ENCODE measurements at regions not wholly inside any gene's neighbourhood (a gene's known extent, or its start where the extent isn't known, plus 50 kb on each side); places are given as distances from the start of the nearest gene placed in this dataset.

DNA sequence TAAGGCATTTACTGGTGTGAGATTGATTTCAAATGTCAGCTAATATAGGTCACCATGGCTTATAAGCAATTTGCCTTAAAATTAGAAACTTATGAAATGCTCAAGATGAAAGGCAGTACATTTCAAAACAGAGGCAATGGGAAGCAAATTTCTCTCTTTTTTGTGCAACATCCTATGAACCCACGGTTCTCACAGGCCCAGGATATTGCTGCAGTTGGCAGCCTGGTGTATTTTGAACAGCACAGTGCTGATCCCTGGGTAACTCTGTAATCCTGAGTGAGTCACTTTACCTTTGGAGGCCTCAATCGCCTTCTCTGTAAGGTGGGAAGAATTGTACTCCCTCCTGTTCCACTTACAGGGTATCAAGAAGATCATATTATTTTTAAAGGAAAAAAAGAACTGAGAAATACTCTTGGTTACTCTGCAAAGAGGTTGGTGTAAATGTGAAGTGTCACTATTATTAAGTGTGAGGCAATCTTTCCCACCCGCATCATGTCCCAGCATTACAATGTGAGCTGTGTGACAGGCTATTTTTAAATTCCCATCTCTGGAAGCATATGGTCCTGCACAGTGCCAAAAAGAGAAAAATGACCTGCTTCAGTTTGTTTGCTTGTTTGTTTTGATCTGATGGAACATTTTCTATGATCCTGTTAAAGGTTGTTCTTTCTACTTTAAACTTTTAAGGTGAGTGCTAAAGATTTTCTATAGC is 190.1 kb upstream of the LPP start:
- Histone ChIP-seq H3K36me3 (ENCODE audit: control insufficient read depth in 1 of 2, insufficient read depth in 2 of 2, low read length in 1 of 2) (no peaks in the 10 kb centered on the region), H3K4me1 (ENCODE audit: control insufficient read depth in 1 of 2, insufficient read depth in 2 of 2, low read length in 2 of 2) (no peaks in the 10 kb centered on the region), H3K9me3 (ENCODE audit: control insufficient read depth, low read length) (no peaks in the 10 kb centered on the region), H3K27ac (ENCODE audit: low read depth in 1 of 2, low read length in 2 of 2) (no peak overlapping the region), H3K4me3 (ENCODE audit: low read length in 2 of 2) (no peak overlapping the region), H3K27me3 (ENCODE audit: control insufficient read depth in 1 of 2, insufficient read depth in 2 of 2, low read length in 1 of 2) (no peaks in the 10 kb centered on the region)
- DNase-seq: no peak
- 55 to 64% methylated on average over 3 of the region's 3 CpGs for WGBS, 2 donors
- ATAC-seq (ENCODE audit: low FRiP score): no peak
- intact Hi-C loops (cut with DNase I): no loop called here

DNA sequence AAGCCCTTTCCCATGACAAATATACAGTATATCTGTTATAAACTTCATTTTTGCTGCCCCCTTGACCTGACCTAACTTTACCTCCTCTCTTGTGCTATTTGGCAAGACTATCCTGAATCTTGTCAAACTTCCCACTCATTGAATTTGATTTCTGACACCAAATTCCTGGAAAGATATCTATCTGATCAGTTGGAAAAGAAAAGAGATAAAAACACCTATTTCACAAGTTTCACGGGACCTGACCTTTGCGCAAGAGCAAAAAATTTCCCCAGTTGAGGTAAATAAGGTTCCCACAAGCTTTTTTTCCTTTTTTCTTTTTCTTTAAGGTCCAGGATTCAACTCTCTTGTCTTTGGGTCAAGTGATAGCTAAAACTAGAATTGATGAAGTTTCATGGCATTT is 189.2 kb upstream of the LPP start:
- intact Hi-C loops (cut with DNase I): no loop called here
- DNase-seq (no peak), ATAC-seq (ENCODE audit: low FRiP score) (no peak)
- no peaks in the 10 kb centered on the region for H3K9me3 ChIP-seq (ENCODE audit: control insufficient read depth, low read length)
- H3K4me3 ChIP-seq (ENCODE audit: low read length in 2 of 2): no peak overlapping the region
- no peak overlapping the region for H3K27ac ChIP-seq (ENCODE audit: low read depth in 1 of 2, low read length in 2 of 2)
- WGBS, 2 donors: 96 to 98% methylated on average over 2 of the region's 2 CpGs
- no peaks in the 10 kb centered on the region for H3K27me3 ChIP-seq (ENCODE audit: control insufficient read depth in 1 of 2, insufficient read depth in 2 of 2, low read length in 1 of 2)
- H3K36me3 ChIP-seq (ENCODE audit: control insufficient read depth in 1 of 2, insufficient read depth in 2 of 2, low read length in 1 of 2): no peaks in the 10 kb centered on the region
- H3K4me1 ChIP-seq (ENCODE audit: control insufficient read depth in 1 of 2, insufficient read depth in 2 of 2, low read length in 2 of 2): no peaks in the 10 kb centered on the region

DNA sequence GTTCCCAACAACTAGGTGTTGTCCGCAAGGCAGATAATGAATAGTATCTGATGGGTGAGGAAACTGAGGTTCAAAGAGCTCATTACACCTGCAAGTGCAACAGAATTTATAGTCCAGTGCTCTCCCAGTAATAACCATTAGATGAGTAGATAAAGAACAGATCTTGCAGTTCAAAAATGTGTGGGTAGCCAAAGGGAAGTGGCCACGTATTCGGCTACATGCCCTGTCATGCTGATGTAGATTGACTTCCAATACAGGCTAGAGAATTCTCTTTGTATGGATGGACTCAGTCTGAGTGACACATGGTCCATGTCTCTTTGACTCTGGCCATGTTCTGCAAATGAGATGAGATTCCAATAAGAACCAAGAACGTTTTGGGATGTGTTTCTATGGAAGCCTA is 187.9 kb upstream of the LPP start:
- ATAC-seq (ENCODE audit: low FRiP score) (no peak), DNase-seq (no peak)
- no peaks in the 10 kb centered on the region for H3K9me3 ChIP-seq (ENCODE audit: control insufficient read depth, low read length)
- 80 to 81% methylated on average over 4 of the region's 4 CpGs for WGBS, 2 donors
- H3K36me3 ChIP-seq (ENCODE audit: control insufficient read depth in 1 of 2, insufficient read depth in 2 of 2, low read length in 1 of 2): no peaks in the 10 kb centered on the region
- H3K27me3 ChIP-seq (ENCODE audit: control insufficient read depth in 1 of 2, insufficient read depth in 2 of 2, low read length in 1 of 2): no peaks in the 10 kb centered on the region
- H3K4me1 ChIP-seq (ENCODE audit: control insufficient read depth in 1 of 2, insufficient read depth in 2 of 2, low read length in 2 of 2): no peaks in the 10 kb centered on the region
- intact Hi-C loops (cut with DNase I): no loop called here
- no peak overlapping the region for H3K4me3 ChIP-seq (ENCODE audit: low read length in 2 of 2)
- H3K27ac ChIP-seq (ENCODE audit: low read depth in 1 of 2, low read length in 2 of 2): no peak overlapping the region

DNA sequence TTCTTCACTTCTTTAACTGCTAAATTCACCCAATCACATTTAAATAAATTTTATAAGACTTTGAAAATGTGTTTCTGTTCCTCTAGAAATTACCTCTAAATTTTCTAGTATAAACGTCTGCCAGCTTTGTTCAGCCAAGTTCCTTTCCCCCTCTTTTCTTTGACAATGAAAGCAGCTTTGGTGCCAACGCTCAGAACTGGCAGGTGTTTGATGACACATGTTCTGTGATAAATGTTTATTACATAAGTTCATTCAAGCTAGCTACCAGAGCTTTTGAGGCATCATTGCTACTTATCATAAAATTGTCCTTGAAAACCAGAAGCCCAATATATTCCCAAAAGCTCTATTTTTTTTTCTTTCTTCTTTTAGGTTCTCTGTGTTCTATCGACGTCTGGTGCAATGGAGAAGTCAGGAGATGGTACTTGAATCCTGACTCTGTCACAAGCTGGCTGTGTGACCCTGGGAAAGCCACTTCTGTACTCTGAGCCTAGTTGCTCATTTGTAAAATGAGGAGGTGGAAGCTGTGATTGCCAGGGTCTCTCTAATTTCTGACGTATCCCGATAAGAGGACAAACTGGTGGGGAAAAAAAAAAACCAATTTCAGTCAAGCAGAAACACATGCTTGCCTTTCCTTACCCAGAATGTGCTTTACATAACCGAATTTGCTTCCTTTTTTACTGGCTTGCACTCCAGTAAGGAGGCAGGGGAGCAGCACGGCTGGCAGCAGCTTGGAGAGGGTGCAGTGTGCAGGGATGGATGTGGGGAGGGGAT is 187.1 kb upstream of the LPP start:
- Histone ChIP-seq H3K27me3 (ENCODE audit: control insufficient read depth in 1 of 2, insufficient read depth in 2 of 2, low read length in 1 of 2) (no peaks in the 10 kb centered on the region), H3K4me3 (ENCODE audit: low read length in 2 of 2) (no peak overlapping the region), H3K9me3 (ENCODE audit: control insufficient read depth, low read length) (no peaks in the 10 kb centered on the region), H3K4me1 (ENCODE audit: control insufficient read depth in 1 of 2, insufficient read depth in 2 of 2, low read length in 2 of 2) (no peaks in the 10 kb centered on the region), H3K27ac (ENCODE audit: low read depth in 1 of 2, low read length in 2 of 2) (no peak overlapping the region), H3K36me3 (ENCODE audit: control insufficient read depth in 1 of 2, insufficient read depth in 2 of 2, low read length in 1 of 2) (no peaks in the 10 kb centered on the region)
- WGBS, 2 donors: 53% methylated on average over 8 of the region's 8 CpGs
- no peak for DNase-seq
- intact Hi-C loops (cut with DNase I): no loop called here
- ATAC-seq (ENCODE audit: low FRiP score): no peak

DNA sequence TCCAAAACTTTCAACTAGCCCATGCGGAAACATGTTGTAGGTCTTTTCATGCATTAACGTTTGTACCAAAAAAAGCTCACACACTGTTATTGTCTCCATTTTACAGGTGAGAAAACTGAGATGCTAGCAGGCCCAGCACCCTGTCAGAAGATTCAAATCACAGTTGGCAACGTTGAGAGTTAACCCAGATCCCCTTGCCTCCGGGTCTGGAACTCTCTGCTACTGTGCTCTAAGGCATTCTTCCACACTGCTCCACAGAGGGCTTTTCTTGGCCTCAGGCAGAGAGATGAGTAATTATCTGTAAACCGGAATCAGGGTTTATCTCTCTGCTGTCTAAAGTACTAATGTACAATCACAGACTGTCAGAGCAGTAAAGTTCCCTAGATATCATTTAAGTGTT is 186.0 kb upstream of the LPP start:
- no peak for ATAC-seq (ENCODE audit: low FRiP score)
- intact Hi-C loops (cut with DNase I): no loop called here
- no peak for DNase-seq
- Histone ChIP-seq H3K36me3 (ENCODE audit: control insufficient read depth in 1 of 2, insufficient read depth in 2 of 2, low read length in 1 of 2) (no peaks in the 10 kb centered on the region), H3K27ac (ENCODE audit: low read depth in 1 of 2, low read length in 2 of 2) (no peak overlapping the region), H3K9me3 (ENCODE audit: control insufficient read depth, low read length) (no peaks in the 10 kb centered on the region), H3K4me1 (ENCODE audit: control insufficient read depth in 1 of 2, insufficient read depth in 2 of 2, low read length in 2 of 2) (no peaks in the 10 kb centered on the region), H3K4me3 (ENCODE audit: low read length in 2 of 2) (no peak overlapping the region), H3K27me3 (ENCODE audit: control insufficient read depth in 1 of 2, insufficient read depth in 2 of 2, low read length in 1 of 2) (no peaks in the 10 kb centered on the region)
- 73 to 74% methylated on average over 5 of the region's 5 CpGs for WGBS, 2 donors

DNA sequence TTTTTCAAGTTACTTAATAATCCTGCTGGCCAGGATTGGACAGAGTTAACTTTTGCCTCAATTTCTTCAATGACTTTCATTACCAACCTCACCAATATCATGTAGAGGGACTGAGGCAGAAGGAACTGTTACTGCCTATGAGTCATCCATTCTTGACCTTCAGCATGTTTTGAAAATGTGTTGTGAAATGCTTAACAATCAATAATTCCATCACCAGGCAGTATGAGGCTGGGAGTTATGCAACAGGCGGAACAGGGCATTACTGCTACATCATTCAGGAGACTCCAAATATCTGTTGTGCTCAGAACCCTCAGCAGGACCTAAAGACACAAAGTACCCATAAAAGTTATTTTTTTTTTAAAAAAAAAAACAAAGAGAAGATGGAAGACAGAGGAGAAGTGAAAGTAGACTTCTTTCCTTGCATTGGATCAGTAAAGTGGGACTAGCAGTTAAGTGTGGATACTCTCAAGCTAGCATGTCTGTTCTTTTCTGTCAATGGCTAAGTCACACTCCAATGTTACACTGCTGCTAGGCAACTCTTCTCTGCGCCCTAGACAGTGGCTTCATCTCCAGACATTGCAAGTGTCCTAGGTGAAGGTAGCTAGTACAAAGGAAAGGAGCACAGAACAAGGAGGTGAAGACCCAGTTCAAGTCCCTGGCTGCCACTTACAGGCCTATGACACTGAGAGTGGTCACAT is 184.9 kb upstream of the LPP start:
- H3K4me1 ChIP-seq (ENCODE audit: control insufficient read depth in 1 of 2, insufficient read depth in 2 of 2, low read length in 2 of 2): no peaks in the 10 kb centered on the region
- no peak overlapping the region for H3K4me3 ChIP-seq (ENCODE audit: low read length in 2 of 2)
- WGBS, 2 donors: 96 to 98% methylated on average over 2 of the region's 2 CpGs
- intact Hi-C loops (cut with DNase I): no loop called here
- H3K27me3 ChIP-seq (ENCODE audit: control insufficient read depth in 1 of 2, insufficient read depth in 2 of 2, low read length in 1 of 2): no peaks in the 10 kb centered on the region
- H3K9me3 ChIP-seq (ENCODE audit: control insufficient read depth, low read length): no peaks in the 10 kb centered on the region
- no peak for DNase-seq
- no peak overlapping the region for H3K27ac ChIP-seq (ENCODE audit: low read depth in 1 of 2, low read length in 2 of 2)
- no peaks in the 10 kb centered on the region for H3K36me3 ChIP-seq (ENCODE audit: control insufficient read depth in 1 of 2, insufficient read depth in 2 of 2, low read length in 1 of 2)
- ATAC-seq (ENCODE audit: low FRiP score): peak; percentile 81

DNA sequence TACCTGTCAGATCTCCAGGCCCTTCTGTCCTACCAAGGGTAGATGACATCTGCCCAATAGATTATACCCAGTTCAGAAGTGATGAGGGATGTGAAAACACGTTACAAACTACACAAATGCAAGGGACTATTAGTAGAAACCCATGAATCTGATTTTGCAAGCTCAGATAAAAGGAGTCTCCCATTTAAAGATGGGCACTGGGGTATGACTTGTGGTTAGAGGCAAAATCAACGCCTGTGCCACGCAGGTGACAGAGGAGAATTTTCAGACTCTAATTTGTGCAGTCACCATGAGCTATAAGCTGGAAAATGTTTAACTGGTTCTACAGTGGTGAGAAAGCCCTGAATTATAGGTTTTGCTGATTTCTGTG is 184.4 kb upstream of the LPP start:
- no peaks in the 10 kb centered on the region for H3K4me1 ChIP-seq (ENCODE audit: control insufficient read depth in 1 of 2, insufficient read depth in 2 of 2, low read length in 2 of 2)
- no peaks in the 10 kb centered on the region for H3K27me3 ChIP-seq (ENCODE audit: control insufficient read depth in 1 of 2, insufficient read depth in 2 of 2, low read length in 1 of 2)
- H3K36me3 ChIP-seq (ENCODE audit: control insufficient read depth in 1 of 2, insufficient read depth in 2 of 2, low read length in 1 of 2): no peaks in the 10 kb centered on the region
- ATAC-seq (ENCODE audit: low FRiP score) (no peak), DNase-seq (no peak)
- WGBS, 2 donors: 94 to 95% methylated on average over 3 of the region's 3 CpGs
- H3K4me3 ChIP-seq (ENCODE audit: low read length in 2 of 2): no peak overlapping the region
- H3K9me3 ChIP-seq (ENCODE audit: control insufficient read depth, low read length): no peaks in the 10 kb centered on the region
- intact Hi-C loops (cut with DNase I): no loop called here
- H3K27ac ChIP-seq (ENCODE audit: low read depth in 1 of 2, low read length in 2 of 2): no peak overlapping the region

DNA sequence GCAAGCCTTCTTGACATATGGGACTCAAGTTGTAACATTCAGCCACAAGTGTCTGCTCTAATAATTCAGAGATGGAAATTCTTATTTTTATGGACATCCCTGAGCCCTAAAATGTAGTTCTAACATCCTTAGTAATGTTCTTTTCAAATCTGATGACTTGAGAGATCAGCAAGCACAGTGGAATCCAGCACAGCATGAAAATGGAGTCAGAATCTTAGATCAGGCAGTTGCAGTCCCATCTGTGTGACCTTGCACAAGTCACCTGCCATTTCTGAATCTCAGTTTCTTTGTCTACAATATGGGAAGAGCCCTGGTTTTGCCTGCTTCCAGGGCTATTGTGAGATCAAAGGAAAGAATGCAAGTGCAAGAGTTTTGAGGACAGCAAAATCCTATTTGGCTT is 183.9 kb upstream of the LPP start:
- no peaks in the 10 kb centered on the region for H3K27me3 ChIP-seq (ENCODE audit: control insufficient read depth in 1 of 2, insufficient read depth in 2 of 2, low read length in 1 of 2)
- intact Hi-C loops (cut with DNase I): no loop called here
- no peaks in the 10 kb centered on the region for H3K36me3 ChIP-seq (ENCODE audit: control insufficient read depth in 1 of 2, insufficient read depth in 2 of 2, low read length in 1 of 2)
- no peaks in the 10 kb centered on the region for H3K4me1 ChIP-seq (ENCODE audit: control insufficient read depth in 1 of 2, insufficient read depth in 2 of 2, low read length in 2 of 2)
- H3K27ac ChIP-seq (ENCODE audit: low read depth in 1 of 2, low read length in 2 of 2): no peak overlapping the region
- no peak overlapping the region for H3K4me3 ChIP-seq (ENCODE audit: low read length in 2 of 2)
- no peaks in the 10 kb centered on the region for H3K9me3 ChIP-seq (ENCODE audit: control insufficient read depth, low read length)
- DNase-seq: no peak
- no peak for ATAC-seq (ENCODE audit: low FRiP score)

DNA sequence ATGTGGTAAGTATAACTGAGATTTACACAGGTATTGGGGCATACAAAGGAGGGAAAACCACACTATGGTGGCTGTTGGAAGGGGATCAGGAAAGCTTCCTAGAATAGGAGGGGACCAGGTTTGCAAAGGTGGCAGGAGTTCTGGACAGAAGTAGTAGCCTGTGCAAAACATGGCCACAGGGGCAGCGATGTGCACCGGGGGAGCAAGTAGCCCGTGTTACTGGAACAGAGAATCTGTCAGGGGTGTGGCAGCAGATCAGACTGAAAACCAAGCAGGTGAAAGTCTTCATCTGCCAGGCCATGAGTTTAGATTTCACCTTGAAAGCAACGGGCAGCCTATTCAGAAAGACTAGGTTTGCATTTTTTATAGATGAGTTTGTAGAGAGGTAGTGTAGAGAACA is 182.3 kb upstream of the LPP start:
- WGBS, 2 donors: 73 to 87% methylated on average over 4 of the region's 4 CpGs
- no peaks in the 10 kb centered on the region for H3K9me3 ChIP-seq (ENCODE audit: control insufficient read depth, low read length)
- H3K27me3 ChIP-seq (ENCODE audit: control insufficient read depth in 1 of 2, insufficient read depth in 2 of 2, low read length in 1 of 2): no peaks in the 10 kb centered on the region
- H3K4me3 ChIP-seq (ENCODE audit: low read length in 2 of 2): no peak overlapping the region
- no peaks in the 10 kb centered on the region for H3K4me1 ChIP-seq (ENCODE audit: control insufficient read depth in 1 of 2, insufficient read depth in 2 of 2, low read length in 2 of 2)
- H3K36me3 ChIP-seq (ENCODE audit: control insufficient read depth in 1 of 2, insufficient read depth in 2 of 2, low read length in 1 of 2): no peaks in the 10 kb centered on the region
- H3K27ac ChIP-seq (ENCODE audit: low read depth in 1 of 2, low read length in 2 of 2): no peak overlapping the region
- intact Hi-C loops (cut with DNase I): no loop called here
- no peak for DNase-seq
- ATAC-seq (ENCODE audit: low FRiP score): no peak

Data from aorta (tissue), 5 donors.